WI38 (cell line): ENCODE measurements at regions not wholly inside any gene's neighbourhood (a gene's known extent, or its start where the extent isn't known, plus 50 kb on each side); places are given as distances from the start of the nearest gene placed in this dataset.

Experiments
- H3K4me3 ChIP-seq: 2 replicates; pipeline ENCODE4 v1.5.1; 2011; ENCODE audit warnings: low read depth, mild to moderate bottlenecking, control low read depth, low read length
- CTCF ChIP-seq: IDR thresholded peaks from 2 replicates; pipeline ENCODE4 v1.5.1; 2012; ENCODE audit warnings: low read depth, mild to moderate bottlenecking, control low read depth, low read length

- no peak overlapping the region for H3K4me3 ChIP-seq
- TF ChIP-seq CTCF: no peak
Observed at GRCh38 chr13:53460796-53461195, 432.2 kb downstream of the OLFM4 start.

GRCh38 chr13:53463106-53463505 lies 434.5 kb downstream of the OLFM4 start:
- no peak overlapping the region for H3K4me3 ChIP-seq
- no peak for TF ChIP-seq CTCF

GRCh38 chr13:53466576-53466975 lies 438.0 kb downstream of the OLFM4 start:
- H3K4me3 ChIP-seq: no peak overlapping the region
- no peak for TF ChIP-seq CTCF

- no peak for TF ChIP-seq CTCF
- no peak overlapping the region for H3K4me3 ChIP-seq
Observed at GRCh38 chr13:53473397-53473796, 444.8 kb downstream of the OLFM4 start.

DNA sequence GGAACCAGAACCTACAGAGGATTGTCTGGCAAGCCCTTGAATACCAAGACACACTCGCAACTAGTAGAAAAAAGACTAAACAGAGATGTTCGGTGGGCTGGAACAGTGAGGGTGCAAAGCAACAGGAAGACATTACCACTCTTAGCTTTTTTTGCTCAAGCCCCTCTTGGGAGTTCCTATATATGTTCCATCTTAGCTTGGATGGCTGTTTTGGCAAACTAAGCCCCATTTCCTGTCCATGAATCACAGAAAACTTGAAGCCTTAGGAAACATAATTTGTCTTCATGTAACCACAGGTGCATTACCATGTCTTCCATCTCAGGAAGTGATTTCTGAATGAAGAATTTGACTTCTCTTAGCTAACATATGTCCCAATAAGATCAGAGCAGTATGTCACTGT lies 446.3 kb downstream of the OLFM4 start:
- no peak for TF ChIP-seq CTCF
- no peak overlapping the region for H3K4me3 ChIP-seq

DNA sequence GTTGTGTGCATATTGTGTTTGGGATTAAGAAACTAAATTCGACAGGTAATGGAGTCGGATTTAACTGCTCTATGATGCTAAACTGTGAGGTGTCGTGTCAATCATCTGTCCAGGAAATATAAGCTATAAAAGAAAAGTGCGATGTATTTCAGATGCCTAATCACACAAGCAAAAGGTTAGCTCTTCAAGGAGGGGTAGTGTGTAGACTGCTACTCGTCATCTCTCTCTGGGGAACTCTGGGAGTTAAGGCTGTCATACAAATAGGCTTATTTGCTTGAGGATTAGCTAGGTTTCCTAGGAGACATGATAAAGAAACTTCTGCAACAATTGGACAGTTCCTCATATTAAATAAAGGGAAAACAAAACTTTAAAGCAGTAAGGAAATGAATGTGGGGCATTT lies 462.1 kb downstream of the OLFM4 start:
- no peak for TF ChIP-seq CTCF
- H3K4me3 ChIP-seq: no peak overlapping the region

GRCh38 chr13:53494406-53494805 lies 465.8 kb downstream of the OLFM4 start:
- H3K4me3 ChIP-seq: no peak overlapping the region
- no peak for TF ChIP-seq CTCF
